OCI-LY3 (cell line): ENCODE measurements at regions not wholly inside any gene's neighbourhood (a gene's known extent, or its start where the extent isn't known, plus 50 kb on each side); places are given as distances from the start of the nearest gene placed in this dataset.

Source experiments
- EZH2phosphoT487 ChIP-seq: fragments of 200-600 bp; shearing (Covaris generic); IDR thresholded peaks from 2 replicates; pipeline ENCODE4 v1.6.1; 2018; ENCODE audit warnings: antibody characterized with exemption, mixed run types, low read depth
- TF ChIP-seq, protein P1 (sequence below): fragments of 200-600, 300-600 bp; sonication (generic); IDR thresholded peaks from 2 replicates; pipeline ENCODE4 v1.5.1; 2014; ENCODE audit warnings: antibody characterized with exemption, low read length, low read depth

DNA sequence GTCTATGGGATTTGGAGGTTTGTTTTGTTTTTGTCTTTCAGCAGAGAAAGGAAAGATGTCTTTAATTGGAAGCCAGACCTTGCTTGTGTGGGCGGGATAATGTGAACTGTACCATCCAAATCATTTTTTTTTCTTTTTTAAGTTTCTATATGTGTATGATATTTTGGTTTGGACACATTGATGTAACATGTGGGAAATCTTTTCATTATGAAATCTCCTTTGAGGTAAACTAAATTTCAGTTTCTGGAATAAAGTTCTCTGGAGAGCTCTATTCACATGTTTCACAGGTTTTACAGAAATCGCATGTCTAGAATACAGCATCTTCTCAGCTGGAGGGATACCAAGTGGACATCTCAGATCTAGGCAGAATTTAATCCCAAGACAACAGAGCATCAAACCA is 451.5 kb upstream of the MDFIC2 start:
- TF ChIP-seq, protein P1, sequence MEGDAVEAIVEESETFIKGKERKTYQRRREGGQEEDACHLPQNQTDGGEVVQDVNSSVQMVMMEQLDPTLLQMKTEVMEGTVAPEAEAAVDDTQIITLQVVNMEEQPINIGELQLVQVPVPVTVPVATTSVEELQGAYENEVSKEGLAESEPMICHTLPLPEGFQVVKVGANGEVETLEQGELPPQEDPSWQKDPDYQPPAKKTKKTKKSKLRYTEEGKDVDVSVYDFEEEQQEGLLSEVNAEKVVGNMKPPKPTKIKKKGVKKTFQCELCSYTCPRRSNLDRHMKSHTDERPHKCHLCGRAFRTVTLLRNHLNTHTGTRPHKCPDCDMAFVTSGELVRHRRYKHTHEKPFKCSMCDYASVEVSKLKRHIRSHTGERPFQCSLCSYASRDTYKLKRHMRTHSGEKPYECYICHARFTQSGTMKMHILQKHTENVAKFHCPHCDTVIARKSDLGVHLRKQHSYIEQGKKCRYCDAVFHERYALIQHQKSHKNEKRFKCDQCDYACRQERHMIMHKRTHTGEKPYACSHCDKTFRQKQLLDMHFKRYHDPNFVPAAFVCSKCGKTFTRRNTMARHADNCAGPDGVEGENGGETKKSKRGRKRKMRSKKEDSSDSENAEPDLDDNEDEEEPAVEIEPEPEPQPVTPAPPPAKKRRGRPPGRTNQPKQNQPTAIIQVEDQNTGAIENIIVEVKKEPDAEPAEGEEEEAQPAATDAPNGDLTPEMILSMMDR = no peak
- no peak for TF ChIP-seq EZH2phosphoT487
